HCT116 (cell line): ENCODE measurements at regions not wholly inside any gene's neighbourhood (a gene's known extent, or its start where the extent isn't known, plus 50 kb on each side); places are given as distances from the start of the nearest gene placed in this dataset.

Experiments
- ATAC-seq: fragments of 200-7000 bp; cut with Tn5 transposase; 2 replicates; pipeline ENCODE4 v1.9.1; 2020; ENCODE audit warnings: mild to moderate bottlenecking, moderate library complexity
- BruUV-seq: library from RNA; stranded (reverse); fragments of 400-500 nt; replicated peaks from 2 replicates; lab custom pipeline; 2021; lab: Mats Ljungman, UMichigan
- CTCF ChIA-PET: fragments of 300-600 bp; sonication (Branson Sonifier 250); formaldehyde crosslinking; loops from one replicate; lab custom pipeline; 2021; ENCODE audit warnings: antibody characterized with exemption; lab: Charles Lee
- POLR2A ChIA-PET: fragments of 300-600, 350-600 bp; sonication (Branson Sonifier 250); formaldehyde crosslinking; loops from one replicate; lab custom pipeline; 2021; ENCODE audit warnings: antibody characterized with exemption; lab: Charles Lee
- RAD21 ChIA-PET, 2 experiments: fragments of 300-600 bp; sonication (Branson Sonifier 250); formaldehyde crosslinking; loops; one replicate each; lab custom pipeline; 2023; ENCODE audit warnings: low total read pairs in 2 of 2; ENCODE audit not compliant: uncharacterized antibody in 2 of 2, unreplicated experiment in 2 of 2, low non-redundant PET in 1 of 2; lab: Charles Lee
- DNase-seq: peaks from one replicate; pipeline ENCODE4 v3.0.0-alpha.2; 2010; ENCODE audit warnings: low read depth, low spot score
- H2AFZ ChIP-seq: fragments of 200-600 bp; shearing (Covaris generic), sonication (generic); 2 replicates; pipeline ENCODE4 v1.6.1; 2017; ENCODE audit warnings: low read depth, mixed run types, mixed read lengths, antibody characterized with exemption, low read length; ENCODE audit not compliant: poor library complexity, severe bottlenecking
- H3K27ac ChIP-seq: 2 replicates; pipeline ENCODE4 v1.5.1; 2012; ENCODE audit warnings: low read depth, low read length
- H3K27me3 ChIP-seq: fragments of 200-600 bp; sonication (generic); 2 replicates; pipeline ENCODE4 v1.6.1; 2016; ENCODE audit warnings: mixed run types, low read length, mixed read lengths; ENCODE audit not compliant: insufficient read depth
- H3K36me3 ChIP-seq, 2 experiments: fragments of 200-500 bp in 1 of 2; fragments of 200-600 bp in 1 of 2; sonication (Bioruptor generic) in 1 of 2; sonication (generic) in 1 of 2; 2 replicates each; pipeline versions ENCODE4 v1.5.1 to v1.6.1; 2014 to 2016; ENCODE audit warnings: low read length in 2 of 2, inconsistent platforms in 1 of 2, mixed read lengths in 1 of 2, mixed run types in 1 of 2; ENCODE audit not compliant: insufficient read depth in 2 of 2, control insufficient read depth in 1 of 2
- H3K4me1 ChIP-seq, 2 experiments: fragments of 200-600 bp in 1 of 2; sonication (generic) in 1 of 2; 2 replicates each; pipeline versions ENCODE4 v1.5.1 to v1.6.1; 2012 to 2017; ENCODE audit warnings: low read length in 2 of 2, inconsistent platforms in 1 of 2, mild to moderate bottlenecking in 1 of 2, mixed read lengths in 1 of 2, mixed run types in 1 of 2, moderate library complexity in 1 of 2; ENCODE audit not compliant: insufficient read depth in 2 of 2, control insufficient read depth in 1 of 2
- H3K4me2 ChIP-seq: fragments of 200-600 bp; sonication (generic); 2 replicates; pipeline ENCODE4 v1.6.1; 2017; ENCODE audit warnings: mixed run types, low read length, mixed read lengths
- H3K4me3 ChIP-seq, 2 experiments: fragments of 200-600 bp in 1 of 2; sonication (generic) in 1 of 2; replicated peaks in 1 of 2; 2 replicates each; pipeline ENCODE4 v1.5.1; 2011 to 2016; ENCODE audit warnings: low read length in 2 of 2, control low read depth in 1 of 2, low read depth in 1 of 2, mild to moderate bottlenecking in 1 of 2, mixed read lengths in 1 of 2, mixed run types in 1 of 2
- H3K79me2 ChIP-seq: fragments of 200-600 bp; sonication (generic); 2 replicates; pipeline ENCODE4 v1.6.1; 2017; ENCODE audit warnings: mild to moderate bottlenecking, mixed run types, low read length, moderate library complexity, mixed read lengths; ENCODE audit not compliant: insufficient read depth
- H3K9ac ChIP-seq: fragments of 200-600 bp; sonication (generic); 2 replicates; pipeline ENCODE4 v1.6.1; 2016; ENCODE audit warnings: low read length, mixed read lengths
- H3K9me2 ChIP-seq: fragments of 200-600 bp; sonication (generic), shearing (Covaris generic); 2 replicates; pipeline ENCODE4 v1.6.1; 2017; ENCODE audit warnings: mixed run types, mild to moderate bottlenecking, moderate library complexity; ENCODE audit not compliant: insufficient read depth
- H3K9me3 ChIP-seq, 2 experiments: fragments of 200-500 bp in 1 of 2; fragments of 200-600 bp in 1 of 2; sonication (Bioruptor generic) in 1 of 2; sonication (generic) in 1 of 2; 2 replicates each; pipeline ENCODE4 v1.6.1; 2014 to 2017; ENCODE audit warnings: low read length in 2 of 2, mixed read lengths in 2 of 2, inconsistent platforms in 1 of 2, low read depth in 1 of 2, mild to moderate bottlenecking in 1 of 2, mixed run types in 1 of 2, moderate library complexity in 1 of 2; ENCODE audit not compliant: control insufficient read depth in 1 of 2, insufficient read depth in 1 of 2
- H4K20me1 ChIP-seq: fragments of 200-600 bp; sonication (generic), shearing (Covaris generic); 2 replicates; pipeline ENCODE4 v1.6.1; 2017; ENCODE audit warnings: mixed run types, mild to moderate bottlenecking, moderate library complexity; ENCODE audit not compliant: insufficient read depth
- ATF3 ChIP-seq: IDR thresholded peaks from 2 replicates; pipeline ENCODE4 v1.6.1; 2012
- CBX3 ChIP-seq: IDR thresholded peaks from 2 replicates; pipeline ENCODE4 v1.6.1; 2012; ENCODE audit warnings: low read depth
- CEBPB ChIP-seq: IDR thresholded peaks from 2 replicates; pipeline ENCODE4 v1.6.1; 2012; ENCODE audit warnings: low read depth
- EGR1 ChIP-seq: IDR thresholded peaks from 2 replicates; pipeline ENCODE4 v1.6.1; 2012; ENCODE audit warnings: low read depth
- ELF1 ChIP-seq: IDR thresholded peaks from 2 replicates; pipeline ENCODE4 v1.6.1; 2012; ENCODE audit warnings: low read depth, borderline replicate concordance
- EZH2 ChIP-seq: fragments of 200-600 bp; sonication (generic); IDR thresholded peaks from 2 replicates; pipeline ENCODE4 v1.6.1; 2017; ENCODE audit warnings: antibody characterized with exemption, mixed run types
- EZH2phosphoT487 ChIP-seq: fragments of 200-600 bp; IDR thresholded peaks from 2 replicates; pipeline ENCODE4 v1.6.1; 2018; ENCODE audit warnings: antibody characterized with exemption, borderline replicate concordance
- FOSL1 ChIP-seq: IDR thresholded peaks from 2 replicates; pipeline ENCODE4 v1.6.1; 2012; ENCODE audit warnings: low read depth
- MAX ChIP-seq: IDR thresholded peaks from 2 replicates; pipeline ENCODE4 v1.6.1; 2012
- POLR2A ChIP-seq: IDR thresholded peaks from 2 replicates; pipeline ENCODE4 v1.7.0; 2011; ENCODE audit warnings: borderline replicate concordance; ENCODE audit not compliant: insufficient read depth, insufficient read length; ENCODE audit errors: extremely low read depth
- POLR2AphosphoS5 ChIP-seq: IDR thresholded peaks from 2 replicates; pipeline ENCODE4 v1.6.1; 2011; ENCODE audit warnings: mild to moderate bottlenecking, low read depth, low read length, moderate library complexity
- RAD21 ChIP-seq: IDR thresholded peaks from 2 replicates; pipeline ENCODE4 v1.6.1; 2012; ENCODE audit warnings: low read depth, mild to moderate bottlenecking
- SP1 ChIP-seq: IDR thresholded peaks from 2 replicates; pipeline ENCODE4 v1.6.1; 2012; ENCODE audit warnings: low read depth
- SRF ChIP-seq: IDR thresholded peaks from 2 replicates; pipeline ENCODE4 v1.6.1; 2012; ENCODE audit warnings: low read depth
- TCF7L2 ChIP-seq: IDR thresholded peaks from 2 replicates; pipeline ENCODE4 v1.7.0; 2011; ENCODE audit warnings: borderline replicate concordance, inconsistent platforms; ENCODE audit not compliant: insufficient read depth, insufficient read length; ENCODE audit errors: extremely low read depth
- YY1 ChIP-seq: IDR thresholded peaks from 2 replicates; pipeline ENCODE4 v1.6.1; 2011; ENCODE audit warnings: low read length, low read depth, moderate library complexity, mild to moderate bottlenecking; ENCODE audit not compliant: insufficient replicate concordance; ENCODE audit errors: extremely low read depth
- intact Hi-C: fragments of 100-400 bp; cut with micrococcal nuclease; formaldehyde crosslinking; loops from 2 replicates; pipeline ENCODE4 v1.10.0; 2022
- TF ChIP-seq, protein P1 (sequence below): IDR thresholded peaks from 2 replicates; pipeline ENCODE4 v1.6.1; 2011; ENCODE audit warnings: mild to moderate bottlenecking, low read length, moderate library complexity; ENCODE audit not compliant: insufficient replicate concordance; ENCODE audit errors: extremely low read depth
- TF ChIP-seq, protein P2 (sequence below), 3 experiments: fragments of 200-600 bp in 1 of 3; sonication (generic) in 1 of 3; IDR thresholded peaks in 2 of 3; conservative IDR thresholded peaks in 1 of 3; 2 replicates each; pipeline ENCODE4 v1.5.1; 2012 to 2017; ENCODE audit warnings: low read depth in 2 of 3, low read length in 2 of 3, antibody characterized with exemption in 1 of 3, borderline replicate concordance in 1 of 3, control low read depth in 1 of 3, mild to moderate bottlenecking in 1 of 3, mixed read lengths in 1 of 3, mixed run types in 1 of 3, moderate library complexity in 1 of 3; ENCODE audit not compliant: insufficient read depth in 1 of 3
- TF ChIP-seq, protein P3 (sequence below): IDR thresholded peaks from 2 replicates; pipeline ENCODE4 v1.6.1; 2012; ENCODE audit warnings: low read depth

DNA sequence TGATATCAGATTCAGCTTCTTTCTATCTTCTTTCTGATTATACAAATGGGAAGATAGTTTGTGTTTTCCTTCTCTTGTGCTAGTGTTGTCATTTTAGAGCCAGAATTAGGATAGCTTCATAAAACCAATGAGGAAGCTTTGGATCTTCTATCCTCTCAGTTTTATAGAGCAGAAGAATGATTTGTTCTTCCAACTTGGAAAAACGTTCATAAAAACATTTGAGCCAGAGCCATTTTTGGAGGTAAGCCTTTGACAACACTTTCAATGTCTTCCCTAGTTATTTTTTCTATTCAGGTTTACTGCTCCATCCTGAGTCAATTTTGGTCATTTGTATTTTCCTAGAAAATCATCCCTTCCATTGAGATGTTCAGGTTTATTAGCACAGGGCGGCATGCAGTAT lies 91.2 kb upstream of the MYOCD start:
- Histone ChIP-seq H4K20me1 (no peaks in the 10 kb centered on the region), H3K79me2 (no peaks in the 10 kb centered on the region), H3K27ac (no peak overlapping the region), H3K9me2 (no peaks in the 10 kb centered on the region), H3K9me3 (no peaks in the 10 kb centered on the region), H2AFZ (no peak overlapping the region), H3K4me1 (no peaks in the 10 kb centered on the region), H3K4me3 (no peak overlapping the region), H3K27me3 (peaks cover 10% of the 10 kb centered on the region; the same call in 1 of the 2 replicates), H3K4me2 (no peak overlapping the region), H3K9ac (no peak overlapping the region), H3K36me3 (no peaks in the 10 kb centered on the region; a peak in 1 of 4 replicates)
- RAD21 ChIA-PET, result no interaction called here
- DNase-seq (no peak), ATAC-seq (no peak)
- intact Hi-C loops, result no loop called here
- CTCF ChIA-PET, result no interaction called here
- no TSS peak for BruUV-seq
- TF ChIP-seq, protein P1, sequence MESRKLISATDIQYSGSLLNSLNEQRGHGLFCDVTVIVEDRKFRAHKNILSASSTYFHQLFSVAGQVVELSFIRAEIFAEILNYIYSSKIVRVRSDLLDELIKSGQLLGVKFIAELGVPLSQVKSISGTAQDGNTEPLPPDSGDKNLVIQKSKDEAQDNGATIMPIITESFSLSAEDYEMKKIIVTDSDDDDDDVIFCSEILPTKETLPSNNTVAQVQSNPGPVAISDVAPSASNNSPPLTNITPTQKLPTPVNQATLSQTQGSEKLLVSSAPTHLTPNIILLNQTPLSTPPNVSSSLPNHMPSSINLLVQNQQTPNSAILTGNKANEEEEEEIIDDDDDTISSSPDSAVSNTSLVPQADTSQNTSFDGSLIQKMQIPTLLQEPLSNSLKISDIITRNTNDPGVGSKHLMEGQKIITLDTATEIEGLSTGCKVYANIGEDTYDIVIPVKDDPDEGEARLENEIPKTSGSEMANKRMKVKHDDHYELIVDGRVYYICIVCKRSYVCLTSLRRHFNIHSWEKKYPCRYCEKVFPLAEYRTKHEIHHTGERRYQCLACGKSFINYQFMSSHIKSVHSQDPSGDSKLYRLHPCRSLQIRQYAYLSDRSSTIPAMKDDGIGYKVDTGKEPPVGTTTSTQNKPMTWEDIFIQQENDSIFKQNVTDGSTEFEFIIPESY, result no peak
- TF ChIP-seq ATF3, result no peak
- no peak for TF ChIP-seq POLR2A
- TF ChIP-seq SRF, result no peak
- no peak for TF ChIP-seq FOSL1
- TF ChIP-seq TCF7L2, result no peak
- no peak for TF ChIP-seq YY1
- no peak for TF ChIP-seq SP1
- TF ChIP-seq, protein P2, sequence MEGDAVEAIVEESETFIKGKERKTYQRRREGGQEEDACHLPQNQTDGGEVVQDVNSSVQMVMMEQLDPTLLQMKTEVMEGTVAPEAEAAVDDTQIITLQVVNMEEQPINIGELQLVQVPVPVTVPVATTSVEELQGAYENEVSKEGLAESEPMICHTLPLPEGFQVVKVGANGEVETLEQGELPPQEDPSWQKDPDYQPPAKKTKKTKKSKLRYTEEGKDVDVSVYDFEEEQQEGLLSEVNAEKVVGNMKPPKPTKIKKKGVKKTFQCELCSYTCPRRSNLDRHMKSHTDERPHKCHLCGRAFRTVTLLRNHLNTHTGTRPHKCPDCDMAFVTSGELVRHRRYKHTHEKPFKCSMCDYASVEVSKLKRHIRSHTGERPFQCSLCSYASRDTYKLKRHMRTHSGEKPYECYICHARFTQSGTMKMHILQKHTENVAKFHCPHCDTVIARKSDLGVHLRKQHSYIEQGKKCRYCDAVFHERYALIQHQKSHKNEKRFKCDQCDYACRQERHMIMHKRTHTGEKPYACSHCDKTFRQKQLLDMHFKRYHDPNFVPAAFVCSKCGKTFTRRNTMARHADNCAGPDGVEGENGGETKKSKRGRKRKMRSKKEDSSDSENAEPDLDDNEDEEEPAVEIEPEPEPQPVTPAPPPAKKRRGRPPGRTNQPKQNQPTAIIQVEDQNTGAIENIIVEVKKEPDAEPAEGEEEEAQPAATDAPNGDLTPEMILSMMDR (IDR thresholded peaks at IDR 0.05 in 2 of 3, conservative IDR thresholded peaks at IDR 0.05 in 1 of 3; ENCODE audit: borderline replicate concordance in 1 of 3, insufficient read depth in 1 of 3, low read depth in 2 of 3, low read length in 2 of 3), result no peak
- no peak for TF ChIP-seq ELF1
- no peak for TF ChIP-seq EZH2
- no peak for TF ChIP-seq POLR2AphosphoS5
- no peak for TF ChIP-seq EZH2phosphoT487
- TF ChIP-seq MAX, result no peak
- no peak for TF ChIP-seq RAD21
- no peak for TF ChIP-seq EGR1
- TF ChIP-seq CEBPB, result no peak
- TF ChIP-seq, protein P3, sequence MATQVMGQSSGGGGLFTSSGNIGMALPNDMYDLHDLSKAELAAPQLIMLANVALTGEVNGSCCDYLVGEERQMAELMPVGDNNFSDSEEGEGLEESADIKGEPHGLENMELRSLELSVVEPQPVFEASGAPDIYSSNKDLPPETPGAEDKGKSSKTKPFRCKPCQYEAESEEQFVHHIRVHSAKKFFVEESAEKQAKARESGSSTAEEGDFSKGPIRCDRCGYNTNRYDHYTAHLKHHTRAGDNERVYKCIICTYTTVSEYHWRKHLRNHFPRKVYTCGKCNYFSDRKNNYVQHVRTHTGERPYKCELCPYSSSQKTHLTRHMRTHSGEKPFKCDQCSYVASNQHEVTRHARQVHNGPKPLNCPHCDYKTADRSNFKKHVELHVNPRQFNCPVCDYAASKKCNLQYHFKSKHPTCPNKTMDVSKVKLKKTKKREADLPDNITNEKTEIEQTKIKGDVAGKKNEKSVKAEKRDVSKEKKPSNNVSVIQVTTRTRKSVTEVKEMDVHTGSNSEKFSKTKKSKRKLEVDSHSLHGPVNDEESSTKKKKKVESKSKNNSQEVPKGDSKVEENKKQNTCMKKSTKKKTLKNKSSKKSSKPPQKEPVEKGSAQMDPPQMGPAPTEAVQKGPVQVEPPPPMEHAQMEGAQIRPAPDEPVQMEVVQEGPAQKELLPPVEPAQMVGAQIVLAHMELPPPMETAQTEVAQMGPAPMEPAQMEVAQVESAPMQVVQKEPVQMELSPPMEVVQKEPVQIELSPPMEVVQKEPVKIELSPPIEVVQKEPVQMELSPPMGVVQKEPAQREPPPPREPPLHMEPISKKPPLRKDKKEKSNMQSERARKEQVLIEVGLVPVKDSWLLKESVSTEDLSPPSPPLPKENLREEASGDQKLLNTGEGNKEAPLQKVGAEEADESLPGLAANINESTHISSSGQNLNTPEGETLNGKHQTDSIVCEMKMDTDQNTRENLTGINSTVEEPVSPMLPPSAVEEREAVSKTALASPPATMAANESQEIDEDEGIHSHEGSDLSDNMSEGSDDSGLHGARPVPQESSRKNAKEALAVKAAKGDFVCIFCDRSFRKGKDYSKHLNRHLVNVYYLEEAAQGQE, result no peak
- no peak for TF ChIP-seq CBX3
- POLR2A ChIA-PET, result no interaction called here
